CD4-positive, alpha-beta T cell (primary cell): ENCODE measurements at regions not wholly inside any gene's neighbourhood (a gene's known extent, or its start where the extent isn't known, plus 50 kb on each side); places are given as distances from the start of the nearest gene placed in this dataset.

Experiments
- ATAC-seq: fragments of 200-7000 bp; cut with Tn5 transposase; one replicate; pipeline ENCODE4 v1.10.0; 2022; ENCODE audit warnings: mild to moderate bottlenecking; ENCODE audit not compliant: poor library complexity
- CTCF ChIA-PET: fragments of 350-600 bp; sonication (Branson Sonifier 250); formaldehyde crosslinking; loops from one replicate; lab custom pipeline; 2021; ENCODE audit warnings: antibody characterized with exemption, inconsistent platforms; lab: Charles Lee
- POLR2A ChIA-PET: fragments of 350-600 bp; sonication (Branson Sonifier 250); formaldehyde crosslinking; loops from one replicate; lab custom pipeline; 2021; ENCODE audit warnings: antibody characterized with exemption, inconsistent platforms; lab: Charles Lee
- DNase-seq, 14 experiments: peaks; one replicate each; pipeline ENCODE4 v3.0.0-alpha.2; 2013 to 2020; ENCODE audit warnings: mixed read lengths in 2 of 14
- H3K27ac ChIP-seq, 2 donors: one replicate each; pipeline versions ENCODE4 v1.5.1 to v1.7.0; 2013; ENCODE audit warnings: low read length in 2 of 2, low read depth in 1 of 2, mild to moderate bottlenecking in 1 of 2
- H3K27me3 ChIP-seq, 2 experiments: 1 replicate in 1 of 2; 2 replicates in 1 of 2; pipeline versions ENCODE4 v1.6.1 to v1.7.0; 2013; ENCODE audit warnings: low read length in 2 of 2, control low read depth in 1 of 2, mild to moderate bottlenecking in 1 of 2, moderate library complexity in 1 of 2; ENCODE audit not compliant: insufficient read depth in 2 of 2, control insufficient read depth in 1 of 2
- H3K36me3 ChIP-seq: one replicate; pipeline ENCODE4 v1.6.1; 2013; ENCODE audit warnings: low read length, control low read depth; ENCODE audit not compliant: insufficient read depth
- H3K4me1 ChIP-seq: one replicate; pipeline ENCODE4 v1.6.1; 2013; ENCODE audit warnings: low read length, control low read depth; ENCODE audit not compliant: insufficient read depth
- H3K4me3 ChIP-seq: one replicate; pipeline ENCODE4 v1.5.1; 2013; ENCODE audit warnings: mild to moderate bottlenecking, low read length, moderate library complexity
- H3K9me3 ChIP-seq, 2 experiments: 1 replicate in 1 of 2; 2 replicates in 1 of 2; pipeline versions ENCODE4 v1.6.1 to v1.7.0; 2013; ENCODE audit warnings: low read length in 2 of 2, mild to moderate bottlenecking in 2 of 2, control low read depth in 1 of 2, moderate library complexity in 1 of 2; ENCODE audit not compliant: control insufficient read depth in 1 of 2, insufficient read depth in 1 of 2
- H3K27ac Mint-ChIP-seq: one replicate; pipeline ENCODE4 v1.8.0; 2020; ENCODE audit warnings: mixed read lengths
- H3K27me3 Mint-ChIP-seq: one replicate; pipeline ENCODE4 v1.8.0; 2021; ENCODE audit warnings: mixed read lengths
- H3K36me3 Mint-ChIP-seq: one replicate; pipeline ENCODE4 v1.8.0; 2021; ENCODE audit warnings: low read depth, mixed read lengths
- H3K4me1 Mint-ChIP-seq: one replicate; pipeline ENCODE4 v1.8.0; 2021; ENCODE audit warnings: low read depth, mixed read lengths
- H3K4me3 Mint-ChIP-seq: one replicate; pipeline ENCODE4 v1.8.0; 2020; ENCODE audit warnings: mild to moderate bottlenecking, mixed read lengths
- H3K9me3 Mint-ChIP-seq: one replicate; pipeline ENCODE4 v1.8.0; 2020; ENCODE audit warnings: mixed read lengths
- intact Hi-C, 2 experiments: fragments of 100-400 bp; cut with DNase I in 1 of 2; cut with micrococcal nuclease in 1 of 2; formaldehyde crosslinking; loops; one replicate each; pipeline versions ENCODE4 v1.15.1 to v1.9.0; 2023 to 2025; cut with DNase I, micrococcal nuclease
- TF ChIP-seq, protein P1 (sequence below): fragments of 200-600 bp; IDR thresholded peaks from one replicate; pipeline ENCODE4 v1.8.0; 2022; ENCODE audit warnings: antibody characterized with exemption, mild to moderate bottlenecking

- no peaks in the 10 kb centered on the region for H3K36me3 ChIP-seq
- Mint-ChIP-seq H3K9me3 (peaks cover 5% of the 10 kb centered on the region), H3K27me3 (no peaks in the 10 kb centered on the region), H3K4me3 (no peak overlapping the region), H3K4me1 (no peaks in the 10 kb centered on the region), H3K27ac (no peak overlapping the region), H3K36me3 (no peaks in the 10 kb centered on the region)
- intact Hi-C loops, result no loop called here
- TF ChIP-seq, protein P1, sequence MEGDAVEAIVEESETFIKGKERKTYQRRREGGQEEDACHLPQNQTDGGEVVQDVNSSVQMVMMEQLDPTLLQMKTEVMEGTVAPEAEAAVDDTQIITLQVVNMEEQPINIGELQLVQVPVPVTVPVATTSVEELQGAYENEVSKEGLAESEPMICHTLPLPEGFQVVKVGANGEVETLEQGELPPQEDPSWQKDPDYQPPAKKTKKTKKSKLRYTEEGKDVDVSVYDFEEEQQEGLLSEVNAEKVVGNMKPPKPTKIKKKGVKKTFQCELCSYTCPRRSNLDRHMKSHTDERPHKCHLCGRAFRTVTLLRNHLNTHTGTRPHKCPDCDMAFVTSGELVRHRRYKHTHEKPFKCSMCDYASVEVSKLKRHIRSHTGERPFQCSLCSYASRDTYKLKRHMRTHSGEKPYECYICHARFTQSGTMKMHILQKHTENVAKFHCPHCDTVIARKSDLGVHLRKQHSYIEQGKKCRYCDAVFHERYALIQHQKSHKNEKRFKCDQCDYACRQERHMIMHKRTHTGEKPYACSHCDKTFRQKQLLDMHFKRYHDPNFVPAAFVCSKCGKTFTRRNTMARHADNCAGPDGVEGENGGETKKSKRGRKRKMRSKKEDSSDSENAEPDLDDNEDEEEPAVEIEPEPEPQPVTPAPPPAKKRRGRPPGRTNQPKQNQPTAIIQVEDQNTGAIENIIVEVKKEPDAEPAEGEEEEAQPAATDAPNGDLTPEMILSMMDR, result no peak
- H3K27me3 ChIP-seq, result no peaks in the 10 kb centered on the region
- H3K9me3 ChIP-seq, result peaks cover 0 to 5% of the 10 kb centered on the region in 2 experiments
- no peak overlapping the region for H3K4me3 ChIP-seq
- H3K4me1 ChIP-seq, result no peaks in the 10 kb centered on the region
- ATAC-seq (no peak), DNase-seq (no peak)
- CTCF ChIA-PET, result no interaction called here
- POLR2A ChIA-PET, result no interaction called here
- no peak overlapping the region for H3K27ac ChIP-seq
Observed at GRCh38 chr1:104973516-104973915, 1223.8 kb downstream of the AMY1C start.

GRCh38 chr1:104979651-104980050, 1230.0 kb downstream of the AMY1C start:
- Histone ChIP-seq H3K4me3 (no peak overlapping the region), H3K27ac (no peak overlapping the region), H3K4me1 (no peaks in the 10 kb centered on the region), H3K9me3 (peaks cover under 1 to 5% of the 10 kb centered on the region in 2 experiments), H3K27me3 (no peaks in the 10 kb centered on the region), H3K36me3 (no peaks in the 10 kb centered on the region)
- no peaks in the 10 kb centered on the region for H3K4me1 Mint-ChIP-seq
- no peak overlapping the region for H3K27ac Mint-ChIP-seq
- ATAC-seq (no peak), DNase-seq (no peak)
- ChIA-PET CTCF (no interaction called here), POLR2A (no interaction called here)
- intact Hi-C loops, result no loop called here
- H3K36me3 Mint-ChIP-seq, result no peaks in the 10 kb centered on the region
- H3K9me3 Mint-ChIP-seq, result peaks cover 17% of the 10 kb centered on the region
- TF ChIP-seq, protein P1, result no peak
- H3K4me3 Mint-ChIP-seq, result no peak overlapping the region
- no peaks in the 10 kb centered on the region for H3K27me3 Mint-ChIP-seq

DNA sequence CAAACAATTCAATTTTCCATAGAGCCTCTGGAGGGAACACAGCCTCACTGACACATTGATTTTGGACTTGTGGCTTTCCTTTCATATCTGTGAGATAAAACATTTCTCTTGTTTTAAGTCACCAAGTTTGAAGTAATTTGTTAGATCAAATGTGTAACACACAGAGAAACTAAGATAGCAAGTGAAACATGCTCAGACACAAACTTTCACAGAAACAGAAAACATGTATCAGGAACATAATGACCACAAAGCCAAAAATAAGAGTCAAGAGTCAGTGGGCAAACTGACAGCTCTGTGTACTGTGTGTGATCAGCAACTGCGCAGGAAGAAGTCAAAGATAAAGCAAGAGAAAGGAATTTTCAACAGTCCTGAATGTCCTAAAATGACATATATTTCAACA, 1237.5 kb downstream of the AMY1C start:
- Histone ChIP-seq H3K4me1 (no peaks in the 10 kb centered on the region), H3K36me3 (no peaks in the 10 kb centered on the region), H3K9me3 (peaks cover 0 to 4% of the 10 kb centered on the region in 2 experiments), H3K27me3 (no peaks in the 10 kb centered on the region), H3K27ac (no peak overlapping the region), H3K4me3 (no peak overlapping the region)
- Mint-ChIP-seq H3K4me1 (no peaks in the 10 kb centered on the region), H3K9me3 (peaks cover 28% of the 10 kb centered on the region), H3K4me3 (no peak overlapping the region), H3K36me3 (no peaks in the 10 kb centered on the region), H3K27me3 (no peaks in the 10 kb centered on the region), H3K27ac (no peak overlapping the region)
- ChIA-PET CTCF (no interaction called here), POLR2A (no interaction called here)
- no peak for DNase-seq
- no peak for ATAC-seq
- TF ChIP-seq, protein P1, result no peak
- intact Hi-C loops, result no loop called here
